HG03442 (cell line): ENCODE measurements at regions not wholly inside any gene's neighbourhood (a gene's known extent, or its start where the extent isn't known, plus 50 kb on each side); places are given as distances from the start of the nearest gene placed in this dataset.
"Not testable (repeated sequence)": the region's sequence is repeated elsewhere in the genome, so short reads cannot be mapped to it uniquely, and the experiment has no call there.

Experiments used
- ATAC-seq: cut with Tn5 transposase; IDR thresholded peaks from one replicate; pipeline ENCODE4 v1.9.1; 2021; ENCODE audit warnings: mild to moderate bottlenecking, moderate library complexity; ENCODE audit not compliant: unreplicated experiment

- not testable (repeated sequence) for ATAC-seq
These were observed 167.6 kb upstream of the CXXC4 start for GRCh38 chr4:104662269-104662668.

DNA sequence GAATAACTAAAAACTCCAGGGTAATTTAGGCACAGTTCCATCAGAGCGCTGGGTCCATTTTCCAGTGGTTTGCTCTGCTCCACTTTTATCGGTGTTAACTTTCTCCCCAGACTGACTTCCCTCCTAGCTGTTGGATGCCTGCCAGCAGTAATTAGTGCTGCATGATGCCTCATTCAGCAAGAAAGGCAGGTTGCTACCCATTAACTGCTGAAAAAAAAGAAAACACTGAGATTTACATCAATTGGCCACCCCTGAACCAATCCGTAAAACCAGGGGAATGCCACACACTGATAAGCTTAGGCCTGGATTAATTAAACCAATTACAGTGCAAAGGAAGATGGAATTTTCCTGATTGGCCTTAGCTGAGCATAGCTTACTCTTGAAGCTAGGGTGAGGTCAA lies 182.4 kb upstream of the CXXC4 start:
- ATAC-seq = no peak

DNA sequence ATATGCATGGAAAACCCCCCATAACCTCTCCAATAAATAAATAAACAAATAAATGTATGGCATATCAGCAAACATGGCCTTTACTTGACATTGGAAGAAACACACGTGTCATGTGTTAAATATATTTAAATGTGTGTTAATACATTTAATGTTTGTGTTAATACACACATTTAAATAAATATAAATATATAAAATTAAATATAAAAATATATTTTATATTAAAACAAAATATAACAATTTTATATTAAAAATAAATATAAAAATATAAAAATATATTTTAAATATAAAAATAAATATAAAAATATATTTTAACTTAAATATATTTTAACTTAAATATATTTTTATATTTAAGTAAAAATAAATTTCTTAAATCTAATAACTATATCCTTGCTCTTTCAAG lies 187.6 kb upstream of the CXXC4 start:
- ATAC-seq = no peak

DNA sequence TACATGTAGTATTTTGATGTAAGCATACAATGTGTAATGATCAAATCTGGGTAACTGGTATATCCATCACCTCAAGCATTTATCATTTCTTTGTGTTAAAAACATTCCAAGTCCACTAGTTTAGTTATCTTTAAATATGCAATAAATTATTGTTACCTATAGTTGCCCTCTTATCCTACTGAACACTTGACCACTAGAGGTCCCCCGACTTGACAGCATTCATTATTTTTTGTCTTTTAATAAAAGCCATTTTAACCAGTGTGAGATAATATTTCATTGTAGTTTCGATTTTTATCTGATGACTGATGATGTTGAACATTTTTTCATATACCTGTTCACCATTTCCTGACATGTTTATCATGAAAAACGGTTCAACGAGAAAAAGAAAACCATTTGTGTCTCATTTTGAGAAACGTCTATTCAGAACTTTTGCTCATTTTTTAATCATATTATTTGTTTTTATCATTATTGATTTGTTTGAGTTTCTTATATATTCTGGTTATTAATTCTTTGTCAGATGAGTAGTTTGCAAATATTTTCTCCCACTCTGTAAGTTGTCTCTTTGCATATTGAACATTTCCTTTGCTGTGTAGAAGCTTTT lies 199.0 kb upstream of the CXXC4 start:
- ATAC-seq = no peak

- no peak for ATAC-seq
These were observed 221.9 kb upstream of the CXXC4 start for GRCh38 chr4:104716584-104716983.

GRCh38 chr4:104719539-104720230 lies 225.0 kb upstream of the CXXC4 start:
- peak; percentile 99 for ATAC-seq

DNA sequence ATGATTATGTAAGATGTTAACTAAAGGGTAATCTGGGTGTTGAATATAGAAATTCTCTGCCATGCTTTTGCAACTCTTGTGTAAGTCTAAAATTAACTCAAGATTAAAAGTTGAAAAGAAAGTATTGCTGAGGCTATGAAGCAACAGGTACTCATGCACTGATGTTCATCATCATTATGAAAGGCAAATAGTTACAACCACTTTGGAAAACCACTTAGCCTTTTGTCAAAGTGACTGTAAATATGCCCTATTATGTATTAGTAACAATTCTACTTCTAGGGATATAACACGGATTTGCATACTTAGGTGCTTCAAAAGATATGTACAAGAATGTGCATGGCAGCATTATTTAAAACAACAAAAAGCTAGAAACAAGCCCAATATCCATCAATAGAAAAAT lies 227.8 kb upstream of the CXXC4 start:
- no peak for ATAC-seq

GRCh38 chr4:104726002-104726401 lies 231.3 kb upstream of the CXXC4 start:
- ATAC-seq = no peak

GRCh38 chr4:104727643-104728042 lies 232.9 kb upstream of the CXXC4 start:
- ATAC-seq = no peak

DNA sequence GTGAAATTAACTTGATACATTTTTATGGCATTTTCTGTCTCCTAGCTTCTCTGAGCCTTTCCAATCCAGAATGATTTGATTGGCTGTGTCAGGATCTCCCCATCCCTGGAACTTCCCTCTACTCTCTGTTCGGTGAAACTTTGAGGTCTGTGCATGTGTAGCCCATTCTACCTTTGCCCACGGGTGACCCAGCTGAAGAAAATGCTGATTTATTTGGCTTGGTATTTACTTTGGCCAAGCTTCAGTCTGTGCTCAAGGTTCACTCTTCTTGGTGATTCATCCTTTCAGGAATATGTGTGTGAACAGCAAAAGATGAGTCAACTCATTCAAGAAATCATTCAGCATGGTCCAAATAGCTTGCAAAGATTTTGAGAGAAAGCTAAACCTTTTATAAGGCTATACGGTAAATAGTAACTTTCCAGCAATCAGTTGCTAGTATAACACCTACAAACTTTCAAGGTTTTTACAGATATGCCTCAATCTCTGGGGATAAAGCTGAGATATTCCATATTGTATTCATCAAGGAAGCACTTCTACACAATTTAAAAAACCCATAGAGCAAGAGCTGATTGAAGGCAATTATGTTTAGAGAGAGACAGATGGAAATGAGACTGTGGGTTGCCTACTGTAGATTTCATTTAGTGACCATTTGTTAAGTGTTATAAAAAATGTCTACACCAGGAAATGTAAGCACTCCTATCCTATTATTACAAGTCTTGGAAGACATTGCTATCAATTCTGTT lies 233.9 kb upstream of the CXXC4 start:
- peak; percentile 52 for ATAC-seq

GRCh38 chr4:104732766-104733165 lies 238.1 kb upstream of the CXXC4 start:
- no peak for ATAC-seq

DNA sequence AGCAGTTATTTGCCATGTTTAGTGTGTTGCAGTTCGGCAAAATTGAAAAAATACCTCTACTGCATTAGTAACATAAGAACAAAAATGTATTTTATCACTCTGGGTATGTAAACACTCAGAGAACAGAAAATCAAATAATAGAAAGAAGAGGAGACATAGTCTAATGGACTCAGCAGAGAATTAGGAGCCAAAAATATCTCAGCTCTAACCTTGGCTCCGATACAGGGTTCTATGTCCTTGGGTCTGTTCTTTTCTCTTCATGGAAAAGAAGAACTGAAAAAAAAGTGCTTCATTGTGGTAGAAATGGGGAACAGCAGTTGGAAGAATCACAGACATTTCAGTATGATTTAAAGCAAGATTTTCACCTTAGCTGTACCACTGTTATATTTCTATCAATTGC lies 240.5 kb upstream of the CXXC4 start:
- ATAC-seq = no peak

- no peak for ATAC-seq
These were observed 245.5 kb upstream of the CXXC4 start for GRCh38 chr4:104740161-104740560.

GRCh38 chr4:104743215-104743653 lies 248.5 kb upstream of the CXXC4 start:
- peak; percentile 96 for ATAC-seq

- no peak for ATAC-seq
These were observed 252.9 kb upstream of the CXXC4 start for GRCh38 chr4:104747635-104748034.

DNA sequence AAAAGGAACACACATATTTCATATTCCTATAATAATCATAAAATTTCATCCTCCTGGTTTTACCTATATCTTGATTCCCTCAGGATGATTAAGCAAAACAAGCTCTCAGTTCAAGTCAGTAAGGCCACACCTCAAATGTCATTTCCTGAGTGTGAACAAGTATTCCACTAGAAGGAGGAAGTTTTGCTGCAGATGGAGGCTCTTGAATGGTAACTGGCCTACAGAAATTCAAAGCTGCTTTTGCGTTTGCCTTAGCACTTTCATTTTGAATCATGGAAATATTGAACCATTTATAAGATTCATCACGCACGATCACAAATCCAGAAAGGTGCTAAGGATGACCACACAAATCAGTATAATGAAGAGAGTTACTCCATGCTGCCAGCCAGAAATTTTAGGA lies 254.4 kb upstream of the CXXC4 start:
- ATAC-seq = no peak

- no peak for ATAC-seq
These were observed 255.3 kb upstream of the CXXC4 start for GRCh38 chr4:104750008-104750407.

DNA sequence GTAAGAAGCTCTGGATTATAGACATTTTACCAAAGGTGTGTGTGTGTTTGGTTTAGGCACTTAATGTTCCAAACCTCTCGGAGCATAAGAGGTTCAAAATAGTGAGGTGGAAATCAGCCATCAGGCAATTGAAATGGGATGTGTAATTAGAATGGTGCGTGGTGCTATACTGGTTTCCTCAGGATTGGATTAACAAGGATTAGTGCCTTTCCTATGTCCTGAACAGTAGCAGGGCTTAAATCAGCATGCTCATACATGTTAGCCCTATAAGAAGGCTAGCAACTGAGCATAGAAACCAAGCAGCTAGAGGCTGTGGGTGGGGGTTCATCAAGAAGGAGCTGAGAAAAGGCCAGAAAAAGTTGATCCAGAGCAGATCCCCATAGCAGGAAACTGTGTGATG lies 256.8 kb upstream of the CXXC4 start:
- ATAC-seq = no peak

- ATAC-seq = peak; percentile 71
These were observed 257.6 kb upstream of the CXXC4 start for GRCh38 chr4:104752337-104752736.

- peak; percentile 43 for ATAC-seq
These were observed 262.1 kb upstream of the CXXC4 start for GRCh38 chr4:104756837-104757236.

GRCh38 chr4:104758574-104758973 lies 263.9 kb upstream of the CXXC4 start:
- no peak for ATAC-seq
